ENCODE measurements at regions not wholly inside any gene's neighbourhood (a gene's known extent, or its start where the extent isn't known, plus 50 kb on each side); places are given as distances from the start of the nearest gene placed in this dataset.

GRCh38 chr5:125603321-125603720 lies 819.9 kb upstream of the GRAMD2B start:
- Histone ChIP-seq H3K36me3 (ENCODE audit: control insufficient read depth in 4 of 4, insufficient read depth in 4 of 4, low read length in 4 of 4) (no peaks in the 10 kb centered on the region), H3K9ac (ENCODE audit: insufficient read depth in 1 of 2, low read length in 2 of 2) (no peak overlapping the region), H3K4me3 (no peak overlapping the region), H3K27ac (ENCODE audit: low read depth in 1 of 2, low read length in 1 of 2) (no peak overlapping the region), H3K27me3 (ENCODE audit: control insufficient read depth in 3 of 3, insufficient read depth in 3 of 3, low read length in 2 of 3) (no peaks in the 10 kb centered on the region), H3K9me3 (ENCODE audit: control insufficient read depth in 4 of 4, insufficient read depth in 3 of 4, low read length in 3 of 4) (no peaks in the 10 kb centered on the region), H3K4me1 (ENCODE audit: control insufficient read depth in 5 of 5, insufficient read depth in 5 of 5, low read length in 5 of 5) (peaks cover 0 to 13% (median 0%) of the 10 kb centered on the region in 5 donors)
- no peak for DNase-seq
- ATAC-seq (ENCODE audit: insufficient read depth, low FRiP score) = no peak
- TF ChIP-seq CTCF (IDR thresholded peaks at IDR 0.05; ENCODE audit: control extremely low read depth, extremely low read depth) = no peak
- WGBS, 2 donors = 88 to 92% methylated on average over 3 of the region's 3 CpGs

GRCh38 chr5:125604104-125604503 lies 819.1 kb upstream of the GRAMD2B start:
- H3K36me3 ChIP-seq (ENCODE audit: control insufficient read depth in 4 of 4, insufficient read depth in 4 of 4, low read length in 4 of 4) = no peaks in the 10 kb centered on the region
- ATAC-seq (ENCODE audit: insufficient read depth, low FRiP score) (no peak), DNase-seq (no peak)
- TF ChIP-seq CTCF (IDR thresholded peaks at IDR 0.05; ENCODE audit: control extremely low read depth, extremely low read depth) = no peak
- H3K9ac ChIP-seq (ENCODE audit: insufficient read depth in 1 of 2, low read length in 2 of 2) = no peak overlapping the region
- H3K4me3 ChIP-seq = no peak overlapping the region
- 89 to 92% methylated on average over 3 of the region's 3 CpGs for WGBS, 2 donors
- peaks cover 0 to 13% (median 0%) of the 10 kb centered on the region in 5 donors for H3K4me1 ChIP-seq (ENCODE audit: control insufficient read depth in 5 of 5, insufficient read depth in 5 of 5, low read length in 5 of 5)
- H3K27ac ChIP-seq (ENCODE audit: low read depth in 1 of 2, low read length in 1 of 2) = no peak overlapping the region
- no peaks in the 10 kb centered on the region for H3K27me3 ChIP-seq (ENCODE audit: control insufficient read depth in 3 of 3, insufficient read depth in 3 of 3, low read length in 2 of 3)
- no peaks in the 10 kb centered on the region for H3K9me3 ChIP-seq (ENCODE audit: control insufficient read depth in 4 of 4, insufficient read depth in 3 of 4, low read length in 3 of 4)

- H3K36me3 ChIP-seq (ENCODE audit: control insufficient read depth in 4 of 4, insufficient read depth in 4 of 4, low read length in 4 of 4) = no peaks in the 10 kb centered on the region
- ATAC-seq (ENCODE audit: insufficient read depth, low FRiP score) (no peak), DNase-seq (no peak)
- H3K27ac ChIP-seq (ENCODE audit: low read depth in 1 of 2, low read length in 1 of 2) = no peak overlapping the region
- WGBS, 2 donors = 39 to 58% methylated on average over 2 of the region's 2 CpGs
- no peak overlapping the region for H3K9ac ChIP-seq (ENCODE audit: insufficient read depth in 1 of 2, low read length in 2 of 2)
- no peak overlapping the region for H3K4me3 ChIP-seq
- H3K4me1 ChIP-seq (ENCODE audit: control insufficient read depth in 5 of 5, insufficient read depth in 5 of 5, low read length in 5 of 5) = no peaks in the 10 kb centered on the region
- no peaks in the 10 kb centered on the region for H3K27me3 ChIP-seq (ENCODE audit: control insufficient read depth in 3 of 3, insufficient read depth in 3 of 3, low read length in 2 of 3)
- no peaks in the 10 kb centered on the region for H3K9me3 ChIP-seq (ENCODE audit: control insufficient read depth in 4 of 4, insufficient read depth in 3 of 4, low read length in 3 of 4)
- TF ChIP-seq CTCF (IDR thresholded peaks at IDR 0.05; ENCODE audit: control extremely low read depth, extremely low read depth) = no peak
Observed at GRCh38 chr5:125607018-125607417, 816.2 kb upstream of the GRAMD2B start.

- Histone ChIP-seq H3K9ac (ENCODE audit: insufficient read depth in 1 of 2, low read length in 2 of 2) (no peak overlapping the region), H3K9me3 (ENCODE audit: control insufficient read depth in 4 of 4, insufficient read depth in 3 of 4, low read length in 3 of 4) (no peaks in the 10 kb centered on the region), H3K27me3 (ENCODE audit: control insufficient read depth in 3 of 3, insufficient read depth in 3 of 3, low read length in 2 of 3) (no peaks in the 10 kb centered on the region), H3K4me3 (no peak overlapping the region), H3K36me3 (ENCODE audit: control insufficient read depth in 4 of 4, insufficient read depth in 4 of 4, low read length in 4 of 4) (no peaks in the 10 kb centered on the region), H3K27ac (ENCODE audit: low read depth in 1 of 2, low read length in 1 of 2) (no peak overlapping the region), H3K4me1 (ENCODE audit: control insufficient read depth in 5 of 5, insufficient read depth in 5 of 5, low read length in 5 of 5) (no peaks in the 10 kb centered on the region)
- DNase-seq (no peak), ATAC-seq (ENCODE audit: insufficient read depth, low FRiP score) (no peak)
- 94 to 100% methylated on average over 1 of the region's 1 CpG for WGBS, 2 donors
- no peak for TF ChIP-seq CTCF (IDR thresholded peaks at IDR 0.05; ENCODE audit: control extremely low read depth, extremely low read depth)
Observed at GRCh38 chr5:125609011-125609410, 814.2 kb upstream of the GRAMD2B start.

Data from lung (tissue), 11 donors.